NCI-H2196 treated with DMSO at 0.1 percent for 48 hours (cell line): ENCODE measurements at regions not wholly inside any gene's neighbourhood (a gene's known extent, or its start where the extent isn't known, plus 50 kb on each side); places are given as distances from the start of the nearest gene placed in this dataset.

Source experiments
- DNase-seq: peaks from one replicate; lab custom pipeline; 2025; ENCODE audit not compliant: unreplicated experiment; lab: John Stamatoyannopoulos, UW

- DNase-seq, result no peak
Observed at GRCh38 chr9:103755441-103755840, 338.7 kb upstream of the SMC2 start.

GRCh38 chr9:103755986-103756385, 338.1 kb upstream of the SMC2 start:
- no peak for DNase-seq

GRCh38 chr9:103757062-103757461, 337.0 kb upstream of the SMC2 start:
- no peak for DNase-seq

- DNase-seq, result no peak
Observed at GRCh38 chr9:103761466-103761865, 332.6 kb upstream of the SMC2 start.

- DNase-seq, result no peak
Observed at GRCh38 chr9:103789686-103790085, 304.4 kb upstream of the SMC2 start.

- no peak for DNase-seq
Observed at GRCh38 chr9:103798620-103799019, 295.5 kb upstream of the SMC2 start.

GRCh38 chr9:103799959-103800358, 294.1 kb upstream of the SMC2 start:
- no peak for DNase-seq

GRCh38 chr9:103802068-103802467, 292.0 kb upstream of the SMC2 start:
- DNase-seq, result no peak

- no peak for DNase-seq
Observed at GRCh38 chr9:103803245-103803644, 290.9 kb upstream of the SMC2 start.

- DNase-seq, result no peak
Observed at GRCh38 chr9:103804077-103804735, 289.9 kb upstream of the SMC2 start.

- no peak for DNase-seq
Observed at GRCh38 chr9:103809745-103810144, 284.4 kb upstream of the SMC2 start.

- no peak for DNase-seq
Observed at GRCh38 chr9:103811462-103811861, 282.6 kb upstream of the SMC2 start.

- DNase-seq, result no peak
Observed at GRCh38 chr9:103816146-103816545, 278.0 kb upstream of the SMC2 start.

GRCh38 chr9:103819936-103820335, 274.2 kb upstream of the SMC2 start:
- no peak for DNase-seq

GRCh38 chr9:103821115-103821514, 273.0 kb upstream of the SMC2 start:
- no peak for DNase-seq

- DNase-seq, result no peak
Observed at GRCh38 chr9:103837940-103838339, 256.2 kb upstream of the SMC2 start.

GRCh38 chr9:103839197-103839596, 254.9 kb upstream of the SMC2 start:
- DNase-seq, result no peak

- DNase-seq, result no peak
Observed at GRCh38 chr9:103867886-103868285, 226.2 kb upstream of the SMC2 start.

- DNase-seq, result no peak
Observed at GRCh38 chr9:103872811-103873210, 221.3 kb upstream of the SMC2 start.

- no peak for DNase-seq
Observed at GRCh38 chr9:103881419-103881818, 212.7 kb upstream of the SMC2 start.

- no peak for DNase-seq
Observed at GRCh38 chr9:103889989-103890388, 204.1 kb upstream of the SMC2 start.

- no peak for DNase-seq
Observed at GRCh38 chr9:103894184-103894583, 199.9 kb upstream of the SMC2 start.

- no peak for DNase-seq
Observed at GRCh38 chr9:103898550-103898949, 195.6 kb upstream of the SMC2 start.
